NCI-H510A treated with DMSO at 0.1 percent for 48 hours (cell line): ENCODE measurements at regions not wholly inside any gene's neighbourhood (a gene's known extent, or its start where the extent isn't known, plus 50 kb on each side); places are given as distances from the start of the nearest gene placed in this dataset.

Experiments used
- DNase-seq: peaks from one replicate; lab custom pipeline; 2025; lab: John Stamatoyannopoulos, UW

GRCh38 chr2:4499316-4500030 is 796.1 kb downstream of the DCDC2C start:
- DNase-seq = no peak

GRCh38 chr2:4501525-4501924 is 798.1 kb downstream of the DCDC2C start:
- DNase-seq = no peak

GRCh38 chr2:4502230-4502843 is 799.0 kb downstream of the DCDC2C start:
- DNase-seq = no peak

- DNase-seq = peak; percentile 46
Measured at GRCh38 chr2:4507661-4508060, 804.3 kb downstream of the DCDC2C start.

- no peak for DNase-seq
Measured at GRCh38 chr2:4515871-4516761, 812.7 kb downstream of the DCDC2C start.

GRCh38 chr2:4518596-4518995 is 815.2 kb downstream of the DCDC2C start:
- no peak for DNase-seq

GRCh38 chr2:4522498-4523421 is 819.4 kb downstream of the DCDC2C start:
- no peak for DNase-seq

GRCh38 chr2:4527416-4527815 is 824.0 kb downstream of the DCDC2C start:
- no peak for DNase-seq

- no peak for DNase-seq
Measured at GRCh38 chr2:4528246-4528645, 824.9 kb downstream of the DCDC2C start.

GRCh38 chr2:4528773-4529172 is 825.4 kb downstream of the DCDC2C start:
- DNase-seq = no peak

GRCh38 chr2:4529738-4530137 is 826.4 kb downstream of the DCDC2C start:
- DNase-seq = no peak

- DNase-seq = no peak
Measured at GRCh38 chr2:4530231-4530630, 826.9 kb downstream of the DCDC2C start.

- DNase-seq = no peak
Measured at GRCh38 chr2:4533806-4534205, 830.4 kb downstream of the DCDC2C start.

GRCh38 chr2:4539121-4539520 is 835.7 kb downstream of the DCDC2C start:
- no peak for DNase-seq

- DNase-seq = no peak
Measured at GRCh38 chr2:4549666-4550210, 846.4 kb downstream of the DCDC2C start.

GRCh38 chr2:4551691-4552474 is 848.5 kb downstream of the DCDC2C start:
- DNase-seq = no peak

- no peak for DNase-seq
Measured at GRCh38 chr2:4553241-4553640, 849.9 kb downstream of the DCDC2C start.

- DNase-seq = no peak
Measured at GRCh38 chr2:4556135-4556896, 852.9 kb downstream of the DCDC2C start.

GRCh38 chr2:4561196-4561595 is 857.8 kb downstream of the DCDC2C start:
- DNase-seq = no peak

- DNase-seq = no peak
Measured at GRCh38 chr2:4576075-4576474, 872.7 kb downstream of the DCDC2C start.
